Liver (tissue), 8 donors: ENCODE measurements at regions not wholly inside any gene's neighbourhood (a gene's known extent, or its start where the extent isn't known, plus 50 kb on each side); places are given as distances from the start of the nearest gene placed in this dataset.

Source experiments
- DNase-seq: peaks from one replicate; pipeline ENCODE4 v3.0.0-alpha.2; 2017; ENCODE audit warnings: low spot score
- H3K27ac ChIP-seq, 2 donors: one replicate each; pipeline ENCODE4 v1.7.0; 2013; ENCODE audit warnings: inconsistent platforms in 2 of 2, low read length in 2 of 2, control low read depth in 1 of 2, low read depth in 1 of 2, mild to moderate bottlenecking in 1 of 2
- H3K27me3 ChIP-seq, 4 donors: one replicate each; pipeline versions ENCODE4 v1.6.1 to v1.7.0; 2013; ENCODE audit warnings: low read length in 3 of 4, inconsistent platforms in 1 of 4, mild to moderate bottlenecking in 1 of 4, moderate library complexity in 1 of 4; ENCODE audit not compliant: control insufficient read depth in 4 of 4, insufficient read depth in 4 of 4
- H3K36me3 ChIP-seq, 4 donors: one replicate each; pipeline versions ENCODE4 v1.6.1 to v1.7.0; 2013; ENCODE audit warnings: low read length in 3 of 4, mild to moderate bottlenecking in 3 of 4, low read depth in 1 of 4, moderate library complexity in 1 of 4; ENCODE audit not compliant: control insufficient read depth in 4 of 4, insufficient read depth in 3 of 4
- H3K4me1 ChIP-seq, 4 donors: one replicate each; pipeline versions ENCODE4 v1.6.1 to v1.7.0; 2013; ENCODE audit warnings: low read length in 3 of 4, mild to moderate bottlenecking in 3 of 4, moderate library complexity in 1 of 4; ENCODE audit not compliant: control insufficient read depth in 4 of 4, insufficient read depth in 4 of 4
- H3K4me3 ChIP-seq, 3 donors: one replicate each; pipeline versions ENCODE4 v1.6.1 to v1.7.0; 2013; ENCODE audit warnings: low read length in 3 of 3, control low read depth in 1 of 3, low read depth in 1 of 3, mild to moderate bottlenecking in 1 of 3
- H3K9ac ChIP-seq, 2 donors: one replicate each; pipeline ENCODE4 v1.7.0; 2013; ENCODE audit warnings: low read length in 2 of 2, mild to moderate bottlenecking in 2 of 2, moderate library complexity in 2 of 2, control low read depth in 1 of 2, low read depth in 1 of 2
- H3K9me3 ChIP-seq, 4 donors: one replicate each; pipeline versions ENCODE4 v1.6.1 to v1.7.0; 2013; ENCODE audit warnings: low read length in 3 of 4; ENCODE audit not compliant: control insufficient read depth in 4 of 4
- EGR1 ChIP-seq, 2 donors: IDR thresholded peaks; 2 replicates each; pipeline ENCODE4 v1.6.1; 2016 to 2018; ENCODE audit warnings: antibody characterized with exemption in 2 of 2, low read depth in 2 of 2
- FOXA1 ChIP-seq: IDR thresholded peaks from 2 replicates; pipeline ENCODE4 v1.6.1; 2016; ENCODE audit warnings: antibody characterized with exemption
- FOXA2 ChIP-seq: IDR thresholded peaks from 2 replicates; pipeline ENCODE4 v1.6.1; 2016; ENCODE audit warnings: antibody characterized with exemption
- GABPA ChIP-seq, 2 donors: IDR thresholded peaks in 1 of 2; conservative IDR thresholded peaks in 1 of 2; 2 replicates each; pipeline ENCODE4 v1.6.1; 2016; ENCODE audit warnings: antibody characterized with exemption in 2 of 2, mild to moderate bottlenecking in 1 of 2, moderate library complexity in 1 of 2
- HNF4A ChIP-seq, 2 donors: conservative IDR thresholded peaks; 2 replicates each; pipeline ENCODE4 v1.6.1; 2016; ENCODE audit warnings: antibody characterized with exemption in 2 of 2, mild to moderate bottlenecking in 2 of 2
- HNF4G ChIP-seq: IDR thresholded peaks from 2 replicates; pipeline ENCODE4 v1.6.1; 2016; ENCODE audit warnings: antibody characterized with exemption
- JUND ChIP-seq, 2 donors: IDR thresholded peaks; 2 replicates each; pipeline ENCODE4 v1.6.1; 2016; ENCODE audit warnings: antibody characterized with exemption in 2 of 2
- NR2F2 ChIP-seq: IDR thresholded peaks from 2 replicates; pipeline ENCODE4 v1.6.1; 2016; ENCODE audit warnings: antibody characterized with exemption
- RAD21 ChIP-seq, 2 donors: IDR thresholded peaks; 2 replicates each; pipeline ENCODE4 v1.6.1; 2016; ENCODE audit warnings: antibody characterized with exemption in 2 of 2, mild to moderate bottlenecking in 2 of 2
- RXRA ChIP-seq, 2 donors: IDR thresholded peaks; 2 replicates each; pipeline ENCODE4 v1.6.1; 2017 to 2018; ENCODE audit warnings: antibody characterized with exemption in 2 of 2, mild to moderate bottlenecking in 1 of 2
- SP1 ChIP-seq: IDR thresholded peaks from 2 replicates; pipeline ENCODE4 v1.6.1; 2018; ENCODE audit warnings: antibody characterized with exemption, mild to moderate bottlenecking
- TAF1 ChIP-seq: conservative IDR thresholded peaks from 2 replicates; pipeline ENCODE4 v1.6.1; 2016; ENCODE audit warnings: antibody characterized with exemption, mild to moderate bottlenecking
- YY1 ChIP-seq: IDR thresholded peaks from 2 replicates; pipeline ENCODE4 v1.6.1; 2016; ENCODE audit warnings: antibody characterized with exemption, mild to moderate bottlenecking
- WGBS: extraction: QIAGEN DNeasy Blood & Tissue Kit; methylation state at CpG from one replicate; pipeline ENCODE4 v1.1.7; 2013; 5-methylcytosine and 5-hydroxymethylcytosine counted together
- TF ChIP-seq, protein P1 (sequence below): IDR thresholded peaks from 2 replicates; pipeline ENCODE4 v1.6.1; 2016; ENCODE audit warnings: antibody characterized with exemption
- TF ChIP-seq, protein P2 (sequence below): IDR thresholded peaks from 2 replicates; pipeline ENCODE4 v1.6.1; 2016; ENCODE audit warnings: antibody characterized with exemption
- TF ChIP-seq, protein P3 (sequence below): IDR thresholded peaks from 2 replicates; pipeline ENCODE4 v1.6.1; 2016; ENCODE audit warnings: antibody characterized with exemption
- TF ChIP-seq, protein P4 (sequence below): fragments of 150-350 bp; IDR thresholded peaks from 2 replicates; pipeline ENCODE4 v1.5.1; 2017; ENCODE audit warnings: improper control_type of control experiment, low read depth, low read length; ENCODE audit not compliant: missing input control
- donor health status: healthy.
- donor health status: healthy.
- donor health status: healthy.
- donor health status: healthy.
- donor health status: healthy.

DNA sequence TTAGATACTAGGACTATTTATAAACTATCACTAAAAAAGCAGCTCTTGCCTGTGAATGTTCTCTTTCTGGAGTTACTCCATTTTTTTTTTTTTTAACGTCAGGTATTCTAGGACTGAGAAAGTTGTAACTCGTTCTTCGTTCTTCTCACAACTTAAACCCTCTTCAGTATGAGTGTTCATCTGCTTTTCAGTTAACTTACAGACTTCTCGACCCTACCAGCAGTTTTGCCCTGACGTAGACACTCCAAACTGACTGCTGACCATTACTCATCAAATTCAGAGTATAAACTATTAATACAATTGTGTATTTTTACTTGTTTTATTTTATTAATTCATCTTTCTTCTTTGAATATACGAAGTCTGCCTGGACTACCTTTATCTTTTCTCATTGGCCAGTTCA is 353.1 kb downstream of the GPR37 start:
- no peaks in the 10 kb centered on the region for H3K9me3 ChIP-seq
- TF ChIP-seq, protein P1, sequence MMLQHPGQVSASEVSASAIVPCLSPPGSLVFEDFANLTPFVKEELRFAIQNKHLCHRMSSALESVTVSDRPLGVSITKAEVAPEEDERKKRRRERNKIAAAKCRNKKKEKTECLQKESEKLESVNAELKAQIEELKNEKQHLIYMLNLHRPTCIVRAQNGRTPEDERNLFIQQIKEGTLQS, result no peak
- TF ChIP-seq, protein P2, sequence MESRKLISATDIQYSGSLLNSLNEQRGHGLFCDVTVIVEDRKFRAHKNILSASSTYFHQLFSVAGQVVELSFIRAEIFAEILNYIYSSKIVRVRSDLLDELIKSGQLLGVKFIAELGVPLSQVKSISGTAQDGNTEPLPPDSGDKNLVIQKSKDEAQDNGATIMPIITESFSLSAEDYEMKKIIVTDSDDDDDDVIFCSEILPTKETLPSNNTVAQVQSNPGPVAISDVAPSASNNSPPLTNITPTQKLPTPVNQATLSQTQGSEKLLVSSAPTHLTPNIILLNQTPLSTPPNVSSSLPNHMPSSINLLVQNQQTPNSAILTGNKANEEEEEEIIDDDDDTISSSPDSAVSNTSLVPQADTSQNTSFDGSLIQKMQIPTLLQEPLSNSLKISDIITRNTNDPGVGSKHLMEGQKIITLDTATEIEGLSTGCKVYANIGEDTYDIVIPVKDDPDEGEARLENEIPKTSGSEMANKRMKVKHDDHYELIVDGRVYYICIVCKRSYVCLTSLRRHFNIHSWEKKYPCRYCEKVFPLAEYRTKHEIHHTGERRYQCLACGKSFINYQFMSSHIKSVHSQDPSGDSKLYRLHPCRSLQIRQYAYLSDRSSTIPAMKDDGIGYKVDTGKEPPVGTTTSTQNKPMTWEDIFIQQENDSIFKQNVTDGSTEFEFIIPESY, result no peak
- TF ChIP-seq, protein P3, sequence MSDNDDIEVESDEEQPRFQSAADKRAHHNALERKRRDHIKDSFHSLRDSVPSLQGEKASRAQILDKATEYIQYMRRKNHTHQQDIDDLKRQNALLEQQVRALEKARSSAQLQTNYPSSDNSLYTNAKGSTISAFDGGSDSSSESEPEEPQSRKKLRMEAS, result no peak
- TF ChIP-seq RAD21 (IDR thresholded peaks at IDR 0.05), result no peak
- no peak for TF ChIP-seq EGR1 (IDR thresholded peaks at IDR 0.05; ENCODE audit: low read depth in 2 of 2)
- TF ChIP-seq FOXA1, result no peak
- no peak for TF ChIP-seq JUND (IDR thresholded peaks at IDR 0.05)
- no peak for TF ChIP-seq HNF4A (conservative IDR thresholded peaks at IDR 0.05)
- TF ChIP-seq, protein P4, sequence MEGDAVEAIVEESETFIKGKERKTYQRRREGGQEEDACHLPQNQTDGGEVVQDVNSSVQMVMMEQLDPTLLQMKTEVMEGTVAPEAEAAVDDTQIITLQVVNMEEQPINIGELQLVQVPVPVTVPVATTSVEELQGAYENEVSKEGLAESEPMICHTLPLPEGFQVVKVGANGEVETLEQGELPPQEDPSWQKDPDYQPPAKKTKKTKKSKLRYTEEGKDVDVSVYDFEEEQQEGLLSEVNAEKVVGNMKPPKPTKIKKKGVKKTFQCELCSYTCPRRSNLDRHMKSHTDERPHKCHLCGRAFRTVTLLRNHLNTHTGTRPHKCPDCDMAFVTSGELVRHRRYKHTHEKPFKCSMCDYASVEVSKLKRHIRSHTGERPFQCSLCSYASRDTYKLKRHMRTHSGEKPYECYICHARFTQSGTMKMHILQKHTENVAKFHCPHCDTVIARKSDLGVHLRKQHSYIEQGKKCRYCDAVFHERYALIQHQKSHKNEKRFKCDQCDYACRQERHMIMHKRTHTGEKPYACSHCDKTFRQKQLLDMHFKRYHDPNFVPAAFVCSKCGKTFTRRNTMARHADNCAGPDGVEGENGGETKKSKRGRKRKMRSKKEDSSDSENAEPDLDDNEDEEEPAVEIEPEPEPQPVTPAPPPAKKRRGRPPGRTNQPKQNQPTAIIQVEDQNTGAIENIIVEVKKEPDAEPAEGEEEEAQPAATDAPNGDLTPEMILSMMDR, result no peak
- no peak for TF ChIP-seq TAF1
- no peak for TF ChIP-seq SP1
- TF ChIP-seq RXRA (IDR thresholded peaks at IDR 0.05), result no peak
- no peak for TF ChIP-seq YY1
- TF ChIP-seq NR2F2, result no peak
- TF ChIP-seq FOXA2, result no peak
- no peak for TF ChIP-seq HNF4G
- no peak for TF ChIP-seq GABPA (IDR thresholded peaks at IDR 0.05 in 1 of 2, conservative IDR thresholded peaks at IDR 0.05 in 1 of 2)

DNA sequence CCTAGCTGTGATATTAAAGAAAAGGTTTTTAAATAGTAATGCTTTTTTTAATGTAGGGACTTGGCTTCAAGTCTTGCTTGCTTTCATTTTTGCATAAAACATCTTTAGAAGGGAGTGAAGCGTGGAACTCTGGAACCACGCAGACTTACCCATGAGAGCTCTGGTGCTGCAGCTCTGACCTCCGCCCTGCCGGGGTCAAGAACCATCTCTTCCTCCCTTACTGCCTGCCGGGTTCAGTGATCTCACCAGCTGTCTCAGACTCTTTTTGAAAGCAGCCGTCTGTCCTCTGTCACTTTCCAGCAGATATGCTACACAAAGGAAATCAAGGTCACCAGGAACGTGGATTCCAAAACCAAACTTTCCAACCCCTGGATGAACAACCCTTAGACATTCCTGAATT is 353.8 kb downstream of the GPR37 start:
- no peak overlapping the region for H3K4me3 ChIP-seq
- TF ChIP-seq EGR1 (IDR thresholded peaks at IDR 0.05; ENCODE audit: low read depth in 2 of 2), result no peak
- peak; percentile 73 for TF ChIP-seq NR2F2
- TF ChIP-seq GABPA (IDR thresholded peaks at IDR 0.05 in 1 of 2, conservative IDR thresholded peaks at IDR 0.05 in 1 of 2), result no peak
- no peak for TF ChIP-seq SP1
- H3K27me3 ChIP-seq, result no peaks in the 10 kb centered on the region
- 44% methylated on average over 7 of the region's 7 CpGs for WGBS
- H3K9ac ChIP-seq, result no peak overlapping the region
- no peak for DNase-seq
- peaks cover 0 to 2% (median 0%) of the 10 kb centered on the region in 4 donors for H3K4me1 ChIP-seq
- no peak overlapping the region for H3K27ac ChIP-seq
- no peaks in the 10 kb centered on the region for H3K9me3 ChIP-seq
- no peaks in the 10 kb centered on the region for H3K36me3 ChIP-seq

More for the DNA sequence above, 353.1 kb downstream of the GPR37 start:
- no peak for DNase-seq
- Histone ChIP-seq H3K9ac (no peak overlapping the region), H3K27ac (no peak overlapping the region), H3K36me3 (no peaks in the 10 kb centered on the region), H3K27me3 (no peaks in the 10 kb centered on the region), H3K4me3 (no peak overlapping the region), H3K4me1 (peaks cover 0 to 2% (median 0%) of the 10 kb centered on the region in 4 donors)
- WGBS, result 61% methylated on average over 6 of the region's 6 CpGs
